ENCODE measurements at regions not wholly inside any gene's neighbourhood (a gene's known extent, or its start where the extent isn't known, plus 50 kb on each side); places are given as distances from the start of the nearest gene placed in this dataset.
"Not testable (repeated sequence)": the region's sequence is repeated elsewhere in the genome, so short reads cannot be mapped to it uniquely, and the experiment has no call there.

- peak; percentile 42 to 61 (median 50) for TF ChIP-seq CTCF (IDR thresholded peaks at IDR 0.05)
- not testable (repeated sequence) for TF ChIP-seq POLR2A, POLR2AphosphoS5 (IDR thresholded peaks at IDR 0.05)
Observed at GRCh38 chr4:3984796-3985195, 218.6 kb downstream of the ADRA2C start.
